Transverse colon (tissue), 4 donors: ENCODE measurements at regions not wholly inside any gene's neighbourhood (a gene's known extent, or its start where the extent isn't known, plus 50 kb on each side); places are given as distances from the start of the nearest gene placed in this dataset.

ENCODE experiments used
- DNase-seq: peaks from one replicate; pipeline ENCODE4 v3.0.0-alpha.2; 2019
- H3K27ac ChIP-seq, 4 donors: fragments of 200-600 bp; sonication (generic); 2 replicates each; pipeline ENCODE4 v1.5.1; 2016 to 2018; ENCODE audit warnings: inconsistent platforms in 4 of 4
- H3K27me3 ChIP-seq: fragments of 200-600 bp; sonication (generic); 2 replicates; pipeline ENCODE4 v1.5.1; 2017; ENCODE audit warnings: inconsistent platforms
- H3K36me3 ChIP-seq, 4 donors: fragments of 200-600 bp; sonication (generic); 2 replicates each; pipeline ENCODE4 v1.5.1; 2017 to 2019; ENCODE audit warnings: inconsistent platforms in 4 of 4
- H3K4me1 ChIP-seq, 4 donors: fragments of 200-600 bp; sonication (generic); 2 replicates each; pipeline ENCODE4 v1.5.1; 2017 to 2020; ENCODE audit warnings: inconsistent platforms in 4 of 4
- H3K4me3 ChIP-seq, 4 donors: fragments of 200-600 bp; sonication (generic); 1 replicate in 1 of 4; 2 replicates in 3 of 4; pipeline versions ENCODE4 v1.5.1 to v1.6.1; 2017 to 2019; ENCODE audit warnings: inconsistent platforms in 4 of 4
- H3K9me3 ChIP-seq, 2 donors: fragments of 200-600 bp; sonication (generic); 2 replicates each; pipeline ENCODE4 v1.5.1; 2017 to 2019; ENCODE audit warnings: inconsistent platforms in 2 of 2
- EP300 ChIP-seq: sonication (generic); formaldehyde crosslinking; IDR thresholded peaks from one replicate; pipeline ENCODE4 v1.6.1; 2017; ENCODE audit warnings: antibody characterized with exemption, low read depth
- POLR2A ChIP-seq: fragments of 450-650 bp; IDR thresholded peaks from one replicate; pipeline ENCODE4 v1.6.1; 2016; ENCODE audit warnings: antibody characterized with exemption, mild to moderate bottlenecking, moderate library complexity
- POLR2AphosphoS5 ChIP-seq, 3 donors: sonication (generic); formaldehyde crosslinking; IDR thresholded peaks; one replicate each; pipeline ENCODE4 v1.6.1; 2016; ENCODE audit warnings: antibody characterized with exemption in 3 of 3
- WGBS, 2 donors: methylation state at CpG; one replicate each; pipeline ENCODE4 v1.1.5; 2018; ENCODE audit warnings: low coverage in 1 of 2; 5-methylcytosine and 5-hydroxymethylcytosine counted together
- in situ Hi-C, 4 donors: fragments of 200-750 bp; cut with MboI; loops; one replicate each; pipeline versions ENCODE4 v1.15.0 to v1.15.1; 2017; ENCODE audit warnings: low sequenced_read_pairs in 3 of 4, low pct_ligation_motif_present in 1 of 4, low pct_unique_long_range_greater_than_20kb in 1 of 4
- intact Hi-C: fragments of 100-400 bp; cut with DNase I; formaldehyde crosslinking; loops from one replicate; pipeline ENCODE4 v1.15.1; 2023; ENCODE audit warnings: low total_unique reads
- TF ChIP-seq, protein P1 (sequence below), 5 experiments: fragments of 200-600 bp in 3 of 5; fragments of 450-650 bp in 2 of 5; sonication (generic) in 3 of 5; IDR thresholded peaks; 1 replicate in 2 of 5; 2 replicates in 3 of 5; pipeline ENCODE4 v1.5.1; 2016 to 2017; ENCODE audit warnings: antibody characterized with exemption in 5 of 5, inconsistent platforms in 3 of 5, mild to moderate bottlenecking in 2 of 5, moderate library complexity in 1 of 5

DNA sequence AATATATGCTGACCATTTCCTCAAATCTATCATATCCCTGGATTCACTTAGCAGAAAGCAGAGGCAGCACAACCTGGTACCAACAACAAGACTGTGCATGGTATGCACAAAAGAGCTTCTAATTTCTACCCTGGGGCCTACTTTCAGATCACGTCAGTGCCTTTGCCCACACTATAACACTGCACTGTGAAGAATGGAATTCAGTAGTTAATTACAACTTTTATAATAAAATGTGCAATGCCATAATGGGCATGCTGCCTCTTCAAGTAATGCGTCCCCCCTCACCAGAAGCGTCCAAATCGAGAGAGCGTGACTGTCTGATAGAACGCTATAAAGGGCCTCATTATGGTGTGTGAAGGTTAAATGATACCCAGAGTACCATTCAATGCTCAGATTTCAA lies 328.1 kb upstream of the PKDCC start:
- no peaks in the 10 kb centered on the region for H3K4me1 ChIP-seq
- DNase-seq = no peak
- intact Hi-C loops = no loop called here
- H3K9me3 ChIP-seq = no peaks in the 10 kb centered on the region
- H3K4me3 ChIP-seq = no peak overlapping the region
- H3K27me3 ChIP-seq = no peaks in the 10 kb centered on the region
- H3K36me3 ChIP-seq = no peaks in the 10 kb centered on the region
- H3K27ac ChIP-seq = no peak overlapping the region
- WGBS, 2 donors = 94% methylated on average over 6 of the region's 6 CpGs; no CpG with 5 or more reads in 1 of the 2 donors
- TF ChIP-seq POLR2AphosphoS5 (IDR thresholded peaks at IDR 0.05) = no peak
- no peak for TF ChIP-seq EP300
- no peak for TF ChIP-seq POLR2A
- TF ChIP-seq, protein P1, sequence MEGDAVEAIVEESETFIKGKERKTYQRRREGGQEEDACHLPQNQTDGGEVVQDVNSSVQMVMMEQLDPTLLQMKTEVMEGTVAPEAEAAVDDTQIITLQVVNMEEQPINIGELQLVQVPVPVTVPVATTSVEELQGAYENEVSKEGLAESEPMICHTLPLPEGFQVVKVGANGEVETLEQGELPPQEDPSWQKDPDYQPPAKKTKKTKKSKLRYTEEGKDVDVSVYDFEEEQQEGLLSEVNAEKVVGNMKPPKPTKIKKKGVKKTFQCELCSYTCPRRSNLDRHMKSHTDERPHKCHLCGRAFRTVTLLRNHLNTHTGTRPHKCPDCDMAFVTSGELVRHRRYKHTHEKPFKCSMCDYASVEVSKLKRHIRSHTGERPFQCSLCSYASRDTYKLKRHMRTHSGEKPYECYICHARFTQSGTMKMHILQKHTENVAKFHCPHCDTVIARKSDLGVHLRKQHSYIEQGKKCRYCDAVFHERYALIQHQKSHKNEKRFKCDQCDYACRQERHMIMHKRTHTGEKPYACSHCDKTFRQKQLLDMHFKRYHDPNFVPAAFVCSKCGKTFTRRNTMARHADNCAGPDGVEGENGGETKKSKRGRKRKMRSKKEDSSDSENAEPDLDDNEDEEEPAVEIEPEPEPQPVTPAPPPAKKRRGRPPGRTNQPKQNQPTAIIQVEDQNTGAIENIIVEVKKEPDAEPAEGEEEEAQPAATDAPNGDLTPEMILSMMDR (IDR thresholded peaks at IDR 0.05) = no peak
- in situ Hi-C loops = no loop called here

DNA sequence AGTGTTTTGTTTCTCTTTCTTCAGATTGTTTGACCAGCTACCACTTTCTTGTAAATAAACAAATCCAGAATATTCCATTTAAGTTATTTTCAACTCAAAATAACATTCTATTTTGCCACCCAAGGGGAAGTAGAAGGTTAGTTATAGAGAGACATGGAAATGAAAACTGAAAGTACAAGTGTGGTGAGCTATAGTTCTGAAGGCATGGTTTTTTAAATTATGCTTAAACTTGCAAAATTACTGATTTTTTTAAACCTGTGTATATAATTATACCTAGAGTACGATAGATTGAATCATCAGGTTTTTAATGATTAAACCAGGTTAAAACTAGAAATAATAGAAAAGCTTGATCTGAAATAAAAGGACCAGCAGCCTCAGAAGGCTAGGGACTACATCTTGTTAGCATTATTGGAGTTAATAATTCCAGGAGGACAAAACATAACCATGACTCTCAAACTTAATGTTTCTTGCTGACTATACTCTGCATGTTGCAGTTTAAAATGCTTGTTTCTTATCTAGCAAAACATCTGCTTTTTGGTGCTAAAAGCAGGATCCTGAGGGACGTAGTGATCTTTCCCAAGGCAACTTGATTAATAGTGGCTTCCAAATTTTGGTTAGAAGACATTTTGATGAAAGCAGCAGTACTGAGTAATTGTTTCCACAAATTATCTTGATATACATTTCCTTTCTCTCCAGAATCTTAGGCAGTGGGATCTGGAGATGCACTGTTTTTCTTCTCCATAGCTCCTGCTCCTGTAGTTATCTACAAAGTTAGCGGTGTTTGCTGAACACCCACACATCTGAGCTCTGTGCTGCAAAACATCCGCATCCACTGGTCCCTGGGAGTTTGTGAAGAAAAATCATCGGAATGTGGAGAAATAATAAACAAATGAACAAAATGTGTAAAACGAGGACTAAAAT lies 327.2 kb upstream of the PKDCC start:
- Histone ChIP-seq H3K36me3 (no peaks in the 10 kb centered on the region), H3K4me3 (no peak overlapping the region), H3K4me1 (no peaks in the 10 kb centered on the region), H3K9me3 (no peaks in the 10 kb centered on the region), H3K27me3 (no peaks in the 10 kb centered on the region), H3K27ac (peak overlapping the region in 1 of 4 donors; percentile 7)
- in situ Hi-C loops = no loop called here
- TF ChIP-seq EP300 = no peak
- TF ChIP-seq POLR2AphosphoS5 (IDR thresholded peaks at IDR 0.05) = no peak
- no peak for TF ChIP-seq POLR2A
- WGBS, 2 donors = 65 to 69% methylated on average over 5 to 6 of the region's 6 CpGs
- no peak for DNase-seq
- intact Hi-C loops = no loop called here

DNA sequence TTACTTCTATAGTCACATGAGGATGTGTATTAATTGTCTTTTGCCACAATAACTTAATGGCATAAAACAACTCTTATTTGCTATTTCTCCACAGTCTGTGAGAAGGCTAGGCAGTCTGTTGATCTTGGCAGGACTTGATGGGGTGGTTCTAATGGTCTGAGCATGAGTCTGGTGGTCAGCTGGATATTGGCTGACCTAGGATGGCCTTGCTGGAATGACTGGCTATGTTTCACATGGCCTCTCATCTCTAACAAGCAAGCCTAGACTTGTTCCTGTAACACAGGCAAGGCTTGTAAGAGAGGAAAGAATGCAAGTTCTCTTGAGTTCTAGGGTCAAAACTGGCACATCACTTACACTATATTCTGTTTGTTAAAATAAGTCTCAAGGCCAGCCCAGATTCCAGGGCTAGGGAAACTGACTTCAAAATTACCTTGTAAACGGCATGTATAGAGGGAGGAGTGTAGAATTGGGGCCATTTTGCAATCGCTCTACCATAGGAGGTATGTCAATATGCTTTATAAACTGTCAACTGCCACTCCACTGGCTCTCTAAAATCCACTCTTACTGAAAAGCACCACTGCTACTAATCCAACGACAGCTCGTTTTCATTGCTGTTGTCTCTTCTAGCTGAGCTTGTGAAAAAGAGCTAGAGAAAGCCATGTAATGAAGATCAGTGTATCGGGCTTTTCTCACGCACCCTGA lies 325.0 kb upstream of the PKDCC start:
- Histone ChIP-seq H3K9me3 (no peaks in the 10 kb centered on the region), H3K4me3 (no peak overlapping the region), H3K4me1 (no peaks in the 10 kb centered on the region), H3K36me3 (no peaks in the 10 kb centered on the region), H3K27ac (no peak overlapping the region), H3K27me3 (no peaks in the 10 kb centered on the region)
- intact Hi-C loops = no loop called here
- in situ Hi-C loops = no loop called here
- no peak for DNase-seq
- WGBS, 2 donors = 87 to 93% methylated on average over 6 of the region's 6 CpGs
- TF ChIP-seq EP300 (no peak), POLR2AphosphoS5 (IDR thresholded peaks at IDR 0.05) (no peak), POLR2A (no peak)
- TF ChIP-seq, protein P1 (IDR thresholded peaks at IDR 0.05) = no peak

DNA sequence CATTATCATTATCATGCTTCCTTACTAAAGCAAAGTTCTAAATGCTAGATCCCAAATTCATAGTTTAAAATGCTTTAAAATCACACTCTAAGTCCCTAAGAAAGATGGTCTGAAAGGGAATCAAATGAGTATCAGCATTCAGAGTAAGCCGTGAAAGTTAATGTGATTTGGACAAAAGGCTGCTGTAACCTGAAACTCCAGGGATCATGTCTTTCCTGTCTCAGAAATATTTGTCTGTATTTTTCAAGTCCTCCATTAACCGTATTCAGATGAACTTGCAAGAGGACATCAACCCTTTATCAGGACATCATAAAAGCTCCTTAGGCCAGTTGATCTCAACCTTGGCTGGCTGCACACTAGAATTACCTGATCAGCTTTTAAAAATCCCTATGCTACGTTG lies 324.3 kb upstream of the PKDCC start:
- Histone ChIP-seq H3K27ac (no peak overlapping the region), H3K4me3 (no peak overlapping the region), H3K4me1 (no peaks in the 10 kb centered on the region), H3K9me3 (no peaks in the 10 kb centered on the region), H3K36me3 (no peaks in the 10 kb centered on the region), H3K27me3 (no peaks in the 10 kb centered on the region)
- intact Hi-C loops = no loop called here
- in situ Hi-C loops = no loop called here
- DNase-seq = no peak
- TF ChIP-seq POLR2A = no peak
- no peak for TF ChIP-seq EP300
- no peak for TF ChIP-seq POLR2AphosphoS5 (IDR thresholded peaks at IDR 0.05)
- TF ChIP-seq, protein P1 (IDR thresholded peaks at IDR 0.05) = no peak
- 83 to 92% methylated on average over 3 of the region's 3 CpGs for WGBS, 2 donors
